ENCODE measurements at regions not wholly inside any gene's neighbourhood (a gene's known extent, or its start where the extent isn't known, plus 50 kb on each side); places are given as distances from the start of the nearest gene placed in this dataset.

DNA sequence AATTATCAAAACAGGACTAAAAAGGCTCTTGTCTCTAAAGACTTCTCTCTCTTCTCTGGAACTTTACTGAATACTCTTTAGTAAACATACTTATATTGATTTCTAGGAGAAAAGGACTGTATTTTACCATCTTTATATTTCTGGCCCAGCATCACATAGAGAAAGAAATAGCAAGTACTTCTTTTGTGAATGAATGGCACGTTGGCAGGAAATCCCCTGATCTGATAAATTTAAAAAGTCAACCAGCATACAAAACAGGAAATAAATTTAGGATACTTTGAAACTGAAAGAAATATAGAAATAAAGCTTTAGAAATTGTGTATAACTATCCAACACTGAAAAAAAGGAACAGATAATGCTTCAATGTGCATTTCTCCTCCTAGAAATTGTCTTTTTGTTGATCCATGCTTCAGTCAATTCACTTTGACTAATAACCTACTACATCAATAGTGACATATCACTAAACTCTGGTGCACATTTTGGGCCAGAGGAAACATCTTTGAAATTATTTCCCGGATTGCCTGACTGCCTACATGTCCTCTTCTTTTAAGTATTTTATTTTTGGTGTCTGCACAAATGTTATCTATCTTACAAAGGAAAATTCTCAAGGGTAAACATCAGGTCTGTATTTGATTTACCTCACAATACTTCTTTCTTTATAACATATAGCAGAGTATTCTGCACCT is 183.5 kb upstream of the FSTL5 start:
- Histone ChIP-seq H2AFZ (replicated peaks) (no peak overlapping the region), H3K27ac (no peak overlapping the region), H3K79me2 (ENCODE audit: low read depth) (no peaks in the 10 kb centered on the region), H3K9me3 (ENCODE audit: low read depth) (no peaks in the 10 kb centered on the region), H4K20me1 (ENCODE audit: low read depth) (no peaks in the 10 kb centered on the region), H3K36me3 (no peaks in the 10 kb centered on the region), H3K27me3 (no peaks in the 10 kb centered on the region), H3K4me2 (no peak overlapping the region), H3K9ac (no peak overlapping the region), H3K4me3 (no peak overlapping the region), H3F3A (ENCODE audit: low read depth) (no peaks in the 10 kb centered on the region), H3K4me1 (no peaks in the 10 kb centered on the region)
- Mint-ChIP-seq H3K9me3 (no peaks in the 10 kb centered on the region), H3K36me3 (no peaks in the 10 kb centered on the region), H3K4me3 (no peak overlapping the region), H3K4me1 (no peaks in the 10 kb centered on the region), H3K27ac (no peak overlapping the region), H3K27me3 (ENCODE audit: insufficient read depth, low read depth) (no peaks in the 10 kb centered on the region)
- DNase-seq (ENCODE audit: low spot score) = no peak
- TF ChIP-seq EZH2phosphoT487 (IDR thresholded peaks at IDR 0.05) = no peak
- no peak for TF ChIP-seq CTCF (IDR thresholded peaks at IDR 0.05)
- no peak for TF ChIP-seq EZH2 (IDR thresholded peaks at IDR 0.05)

GRCh38 chr4:162343967-162344366 is 180.2 kb upstream of the FSTL5 start:
- Histone ChIP-seq H3K4me3 (no peak overlapping the region), H3K27ac (no peak overlapping the region), H2AFZ (replicated peaks) (no peak overlapping the region), H3K27me3 (no peaks in the 10 kb centered on the region), H3K9ac (no peak overlapping the region), H4K20me1 (ENCODE audit: low read depth) (no peaks in the 10 kb centered on the region), H3K36me3 (no peaks in the 10 kb centered on the region), H3K4me2 (no peak overlapping the region), H3F3A (ENCODE audit: low read depth) (no peaks in the 10 kb centered on the region), H3K9me3 (ENCODE audit: low read depth) (no peaks in the 10 kb centered on the region), H3K79me2 (ENCODE audit: low read depth) (no peaks in the 10 kb centered on the region), H3K4me1 (no peaks in the 10 kb centered on the region)
- H3K4me3 Mint-ChIP-seq = no peak overlapping the region
- DNase-seq (ENCODE audit: low spot score) = no peak
- no peaks in the 10 kb centered on the region for H3K36me3 Mint-ChIP-seq
- no peaks in the 10 kb centered on the region for H3K9me3 Mint-ChIP-seq
- H3K27ac Mint-ChIP-seq = no peak overlapping the region
- TF ChIP-seq CTCF (IDR thresholded peaks at IDR 0.05) = no peak
- no peak for TF ChIP-seq EZH2 (IDR thresholded peaks at IDR 0.05)
- no peak for TF ChIP-seq EZH2phosphoT487 (IDR thresholded peaks at IDR 0.05)
- H3K4me1 Mint-ChIP-seq = no peaks in the 10 kb centered on the region
- no peaks in the 10 kb centered on the region for H3K27me3 Mint-ChIP-seq (ENCODE audit: insufficient read depth, low read depth)

DNA sequence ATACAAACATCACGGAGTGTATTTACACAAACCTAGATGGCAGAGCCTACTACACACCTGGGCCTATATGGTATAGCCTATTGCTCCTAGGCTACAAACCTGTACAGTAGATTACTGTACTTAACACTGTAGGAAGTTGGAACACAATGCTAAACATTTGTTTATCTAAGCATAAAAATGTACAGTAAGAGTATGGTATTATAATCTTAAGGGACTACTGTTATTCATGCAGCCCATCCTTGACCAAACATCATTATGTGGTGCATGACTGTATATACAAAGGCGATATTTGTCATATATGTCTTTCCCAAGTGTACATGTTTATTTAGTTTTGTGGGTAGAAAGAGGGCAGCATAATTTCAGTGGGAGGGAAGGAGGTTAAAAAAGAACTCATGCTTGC is 177.7 kb upstream of the FSTL5 start:
- no peak overlapping the region for H2AFZ ChIP-seq (replicated peaks)
- H3K27me3 ChIP-seq = no peaks in the 10 kb centered on the region
- H3K36me3 ChIP-seq = no peaks in the 10 kb centered on the region
- TF ChIP-seq CTCF (IDR thresholded peaks at IDR 0.05) = no peak
- no peak for TF ChIP-seq EZH2 (IDR thresholded peaks at IDR 0.05)
- TF ChIP-seq EZH2phosphoT487 (IDR thresholded peaks at IDR 0.05) = no peak
- H3K9me3 ChIP-seq (ENCODE audit: low read depth) = no peaks in the 10 kb centered on the region
- H3K4me3 Mint-ChIP-seq = no peak overlapping the region
- H3K27ac ChIP-seq = no peak overlapping the region
- no peaks in the 10 kb centered on the region for H3F3A ChIP-seq (ENCODE audit: low read depth)
- no peaks in the 10 kb centered on the region for H3K79me2 ChIP-seq (ENCODE audit: low read depth)
- no peak overlapping the region for H3K27ac Mint-ChIP-seq
- H3K4me2 ChIP-seq = no peak overlapping the region
- no peaks in the 10 kb centered on the region for H4K20me1 ChIP-seq (ENCODE audit: low read depth)
- no peak overlapping the region for H3K4me3 ChIP-seq
- no peaks in the 10 kb centered on the region for H3K27me3 Mint-ChIP-seq (ENCODE audit: insufficient read depth, low read depth)
- no peaks in the 10 kb centered on the region for H3K9me3 Mint-ChIP-seq
- H3K4me1 Mint-ChIP-seq = no peaks in the 10 kb centered on the region
- H3K9ac ChIP-seq = no peak overlapping the region
- no peak for DNase-seq (ENCODE audit: low spot score)
- H3K4me1 ChIP-seq = no peaks in the 10 kb centered on the region
- no peaks in the 10 kb centered on the region for H3K36me3 Mint-ChIP-seq
